Activated T-cell treated with anti-CD3 and anti-CD28 coated beads, Interleukin-2, amount 50 U/mL, for 24 hours (primary cell): ENCODE measurements at regions not wholly inside any gene's neighbourhood (a gene's known extent, or its start where the extent isn't known, plus 50 kb on each side); places are given as distances from the start of the nearest gene placed in this dataset.

Source experiments
- DNase-seq: peaks from one replicate; pipeline ENCODE4 v3.0.0-alpha.2; 2020
- H3K27ac Mint-ChIP-seq: 2 replicates; pipeline ENCODE4 v1.8.0; 2020; ENCODE audit warnings: mild to moderate bottlenecking, mixed read lengths
- H3K27me3 Mint-ChIP-seq: 2 replicates; pipeline ENCODE4 v1.8.0; 2020; ENCODE audit warnings: mixed read lengths
- H3K36me3 Mint-ChIP-seq: 2 replicates; pipeline ENCODE4 v1.8.0; 2020; ENCODE audit warnings: low read depth, mixed read lengths
- H3K4me1 Mint-ChIP-seq: 2 replicates; pipeline ENCODE4 v1.8.0; 2020; ENCODE audit warnings: low read depth, mixed read lengths
- H3K4me3 Mint-ChIP-seq: 2 replicates; pipeline ENCODE4 v1.8.0; 2020; ENCODE audit warnings: mild to moderate bottlenecking, moderate library complexity, mixed read lengths
- H3K9me3 Mint-ChIP-seq: 2 replicates; pipeline ENCODE4 v1.8.0; 2020; ENCODE audit warnings: mixed read lengths

GRCh38 chr1:96236156-96236739 lies 485.3 kb upstream of the PTBP2 start:
- Mint-ChIP-seq H3K27me3 (no peaks in the 10 kb centered on the region), H3K9me3 (no peaks in the 10 kb centered on the region), H3K36me3 (no peaks in the 10 kb centered on the region), H3K27ac (no peak overlapping the region), H3K4me1 (no peaks in the 10 kb centered on the region), H3K4me3 (no peak overlapping the region)
- no peak for DNase-seq

- H3K4me1 Mint-ChIP-seq = no peaks in the 10 kb centered on the region
- no peaks in the 10 kb centered on the region for H3K9me3 Mint-ChIP-seq
- no peak overlapping the region for H3K27ac Mint-ChIP-seq
- H3K36me3 Mint-ChIP-seq = no peaks in the 10 kb centered on the region
- no peaks in the 10 kb centered on the region for H3K27me3 Mint-ChIP-seq
- no peak for DNase-seq
- H3K4me3 Mint-ChIP-seq = no peak overlapping the region
These were observed 483.2 kb upstream of the PTBP2 start for GRCh38 chr1:96238426-96238825.

DNA sequence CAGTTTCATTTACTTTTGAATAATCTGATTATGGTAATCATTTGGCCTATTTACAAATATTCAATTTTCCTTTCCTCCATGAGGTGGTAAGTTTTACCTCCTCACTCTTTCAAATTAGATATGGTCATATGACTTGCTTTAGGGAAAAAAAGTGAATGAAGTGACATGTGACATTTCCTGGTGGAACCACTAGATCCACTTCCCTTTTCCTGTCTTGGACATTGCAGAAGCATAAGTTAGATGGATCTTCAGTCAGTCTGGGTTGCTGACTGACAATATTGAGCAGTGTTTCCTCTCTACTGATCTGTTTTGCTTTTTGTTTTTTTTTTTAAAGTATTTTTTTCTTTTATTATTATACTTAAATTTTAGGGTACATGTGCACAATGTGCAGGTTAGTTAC lies 481.1 kb upstream of the PTBP2 start:
- no peaks in the 10 kb centered on the region for H3K4me1 Mint-ChIP-seq
- no peak for DNase-seq
- no peaks in the 10 kb centered on the region for H3K36me3 Mint-ChIP-seq
- H3K27me3 Mint-ChIP-seq = no peaks in the 10 kb centered on the region
- no peak overlapping the region for H3K27ac Mint-ChIP-seq
- H3K4me3 Mint-ChIP-seq = no peak overlapping the region
- H3K9me3 Mint-ChIP-seq = no peaks in the 10 kb centered on the region

DNA sequence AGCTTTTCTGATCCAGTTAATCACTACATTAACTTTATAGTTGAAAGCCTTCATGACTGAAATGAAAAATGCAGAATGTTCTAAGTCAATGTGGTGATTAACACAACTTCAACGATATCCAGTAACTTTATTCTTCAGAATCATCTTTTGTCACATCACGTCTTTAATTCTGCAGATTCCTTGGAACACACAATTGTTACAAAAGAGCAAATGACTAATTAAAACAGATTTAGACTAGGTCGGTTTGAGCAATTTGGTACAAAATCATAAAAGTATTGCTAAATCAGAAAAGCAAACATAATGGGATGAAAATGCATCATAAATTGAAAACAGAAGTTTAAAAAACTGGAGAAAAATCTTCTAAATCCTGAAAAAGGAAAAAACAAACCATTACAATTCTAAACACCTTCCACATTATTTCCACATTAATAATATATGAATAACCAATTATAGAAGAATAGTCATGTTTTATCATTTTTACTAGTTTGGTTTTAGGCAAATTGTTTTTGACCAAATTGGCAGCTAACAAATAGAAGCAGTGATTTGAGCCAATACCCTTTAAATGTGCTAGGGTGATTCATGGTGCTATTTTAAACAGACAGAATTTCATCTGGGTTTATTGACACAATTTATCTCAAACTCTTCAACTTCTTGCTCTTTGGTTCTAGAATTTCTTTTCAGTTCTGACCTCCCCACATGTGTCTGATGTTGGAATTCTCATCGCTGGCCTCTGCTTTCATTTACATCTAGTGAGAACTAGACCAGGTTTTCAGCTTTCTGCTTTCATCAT lies 468.1 kb upstream of the PTBP2 start:
- Mint-ChIP-seq H3K4me1 (no peaks in the 10 kb centered on the region), H3K36me3 (no peaks in the 10 kb centered on the region), H3K27ac (no peak overlapping the region), H3K27me3 (no peaks in the 10 kb centered on the region), H3K9me3 (peaks cover 5% of the 10 kb centered on the region), H3K4me3 (no peak overlapping the region)
- no peak for DNase-seq

DNA sequence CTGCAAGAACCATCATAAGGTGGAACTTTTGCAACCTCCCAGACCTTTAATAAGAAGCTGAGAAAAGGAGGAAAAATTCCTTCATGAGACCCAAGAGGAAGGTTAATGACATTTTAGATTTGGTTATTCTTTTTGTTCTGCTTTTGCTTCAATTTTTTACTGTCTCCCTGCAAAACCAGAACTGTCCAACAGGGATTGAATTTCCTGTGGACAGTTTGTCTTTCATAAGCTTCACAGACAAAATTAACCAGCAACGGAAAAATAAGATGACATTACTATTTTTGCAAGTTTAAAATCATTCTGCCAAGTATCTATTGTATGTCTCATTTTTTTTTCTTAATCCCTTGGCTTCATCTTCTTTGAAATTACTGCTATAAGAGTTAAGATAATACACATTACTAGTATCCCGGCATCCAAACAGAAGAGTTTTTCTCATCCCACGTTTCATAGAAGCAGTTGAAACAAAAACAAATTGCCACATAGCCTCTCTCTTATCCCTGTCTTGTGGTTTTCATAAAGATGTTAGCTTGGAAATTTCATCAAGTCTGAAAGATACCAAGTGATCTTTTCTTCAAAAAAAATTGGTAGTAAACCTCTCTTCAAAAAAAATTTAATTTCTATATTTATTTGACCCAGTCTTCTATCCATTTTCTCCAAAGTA lies 465.3 kb upstream of the PTBP2 start:
- no peak overlapping the region for H3K4me3 Mint-ChIP-seq
- H3K27ac Mint-ChIP-seq = no peak overlapping the region
- DNase-seq = no peak
- no peaks in the 10 kb centered on the region for H3K4me1 Mint-ChIP-seq
- H3K9me3 Mint-ChIP-seq = peaks cover 5% of the 10 kb centered on the region
- H3K36me3 Mint-ChIP-seq = no peaks in the 10 kb centered on the region
- no peaks in the 10 kb centered on the region for H3K27me3 Mint-ChIP-seq

GRCh38 chr1:96259399-96259798 lies 462.2 kb upstream of the PTBP2 start:
- H3K4me1 Mint-ChIP-seq = no peaks in the 10 kb centered on the region

GRCh38 chr1:96281491-96281890 lies 440.1 kb upstream of the PTBP2 start:
- no peak overlapping the region for H3K27ac Mint-ChIP-seq
- DNase-seq = no peak
- peaks cover 24% of the 10 kb centered on the region for H3K9me3 Mint-ChIP-seq
- no peaks in the 10 kb centered on the region for H3K4me1 Mint-ChIP-seq
- H3K36me3 Mint-ChIP-seq = no peaks in the 10 kb centered on the region
- H3K4me3 Mint-ChIP-seq = no peak overlapping the region
- H3K27me3 Mint-ChIP-seq = no peaks in the 10 kb centered on the region

More at GRCh38 chr1:96259399-96259798, 462.2 kb upstream of the PTBP2 start:
- H3K4me3 Mint-ChIP-seq = no peak overlapping the region
- no peak for DNase-seq
- H3K9me3 Mint-ChIP-seq = no peaks in the 10 kb centered on the region
- H3K27ac Mint-ChIP-seq = no peak overlapping the region
- no peaks in the 10 kb centered on the region for H3K27me3 Mint-ChIP-seq
- no peaks in the 10 kb centered on the region for H3K36me3 Mint-ChIP-seq

GRCh38 chr1:96290033-96290432 lies 431.6 kb upstream of the PTBP2 start:
- H3K4me3 Mint-ChIP-seq = no peak overlapping the region
- H3K4me1 Mint-ChIP-seq = no peaks in the 10 kb centered on the region
- no peaks in the 10 kb centered on the region for H3K27me3 Mint-ChIP-seq
- no peak overlapping the region for H3K27ac Mint-ChIP-seq
- H3K36me3 Mint-ChIP-seq = no peaks in the 10 kb centered on the region
- DNase-seq = no peak
- H3K9me3 Mint-ChIP-seq = peaks cover 27% of the 10 kb centered on the region

- Mint-ChIP-seq H3K36me3 (no peaks in the 10 kb centered on the region), H3K27me3 (no peaks in the 10 kb centered on the region), H3K4me1 (no peaks in the 10 kb centered on the region), H3K4me3 (no peak overlapping the region), H3K9me3 (peaks cover 25% of the 10 kb centered on the region), H3K27ac (no peak overlapping the region)
- DNase-seq = no peak
These were observed 430.8 kb upstream of the PTBP2 start for GRCh38 chr1:96290801-96291200.

- Mint-ChIP-seq H3K4me3 (no peak overlapping the region), H3K36me3 (no peaks in the 10 kb centered on the region), H3K9me3 (peaks cover 18% of the 10 kb centered on the region), H3K27me3 (no peaks in the 10 kb centered on the region), H3K4me1 (no peaks in the 10 kb centered on the region), H3K27ac (no peak overlapping the region)
- DNase-seq = no peak
These were observed 430.1 kb upstream of the PTBP2 start for GRCh38 chr1:96291468-96291867.

GRCh38 chr1:96292141-96292540 lies 429.4 kb upstream of the PTBP2 start:
- no peak for DNase-seq
- no peak overlapping the region for H3K27ac Mint-ChIP-seq
- no peaks in the 10 kb centered on the region for H3K36me3 Mint-ChIP-seq
- no peak overlapping the region for H3K4me3 Mint-ChIP-seq
- no peaks in the 10 kb centered on the region for H3K4me1 Mint-ChIP-seq
- H3K9me3 Mint-ChIP-seq = peaks cover 12% of the 10 kb centered on the region
- H3K27me3 Mint-ChIP-seq = no peaks in the 10 kb centered on the region

DNA sequence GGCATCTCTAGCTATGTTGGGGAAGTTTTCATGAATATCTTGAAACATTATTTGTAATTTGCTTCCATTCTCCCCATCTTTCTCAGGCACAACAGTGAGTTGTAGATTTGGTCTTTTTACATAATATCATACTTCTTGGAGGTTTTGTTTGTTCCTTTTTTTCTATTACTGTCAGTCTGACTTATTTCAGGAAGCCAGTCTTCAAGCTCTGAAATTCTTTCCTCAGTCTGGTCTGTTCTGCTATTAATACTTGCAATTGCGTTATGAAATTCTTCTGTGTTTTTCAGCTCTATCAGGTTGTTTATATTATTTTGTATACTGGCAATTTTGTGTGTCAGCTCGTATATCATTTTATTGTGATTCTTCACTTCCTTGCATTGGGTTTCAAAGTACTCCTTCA lies 424.6 kb upstream of the PTBP2 start:
- Mint-ChIP-seq H3K27ac (no peak overlapping the region), H3K36me3 (no peaks in the 10 kb centered on the region), H3K9me3 (peaks cover 4% of the 10 kb centered on the region), H3K27me3 (no peaks in the 10 kb centered on the region), H3K4me1 (no peaks in the 10 kb centered on the region), H3K4me3 (no peak overlapping the region)
- DNase-seq = no peak

DNA sequence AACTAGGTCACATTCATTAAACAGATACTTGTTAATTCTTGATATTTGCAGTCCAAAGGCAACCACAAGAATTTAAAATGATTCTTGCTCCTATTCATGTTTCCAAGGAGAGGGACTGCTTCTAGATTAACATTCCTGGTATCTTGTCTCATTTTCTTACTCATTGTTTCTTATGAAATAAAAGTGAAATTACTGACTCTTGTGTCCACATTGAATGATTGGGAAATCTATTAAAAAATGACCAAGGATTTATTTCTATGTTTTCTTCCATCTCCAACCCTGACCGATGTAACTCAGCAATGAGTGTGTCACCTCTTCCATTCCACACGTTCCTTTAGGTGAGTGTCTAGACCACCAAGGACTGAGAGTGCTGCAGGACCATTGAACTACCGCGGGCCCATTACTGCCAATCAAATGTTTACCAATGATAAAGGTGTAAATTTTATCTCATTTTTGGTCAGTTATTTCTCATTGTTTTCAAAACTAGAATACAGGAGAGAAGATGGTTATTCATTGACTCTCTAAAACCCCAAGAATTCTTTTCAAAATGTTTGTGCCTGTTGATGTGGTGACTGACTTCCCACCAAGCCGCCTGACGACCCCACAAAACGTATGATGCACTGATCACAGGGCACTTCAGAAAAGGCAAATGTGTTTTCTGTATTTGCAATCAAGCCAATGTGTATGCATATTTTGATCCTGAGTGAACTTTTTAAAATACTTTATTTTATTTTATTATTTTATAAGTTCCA lies 414.6 kb upstream of the PTBP2 start:
- Mint-ChIP-seq H3K27ac (no peak overlapping the region), H3K4me1 (no peaks in the 10 kb centered on the region), H3K27me3 (no peaks in the 10 kb centered on the region), H3K36me3 (no peaks in the 10 kb centered on the region), H3K9me3 (peaks cover 2% of the 10 kb centered on the region), H3K4me3 (no peak overlapping the region)
- no peak for DNase-seq

- DNase-seq = no peak
- Mint-ChIP-seq H3K4me1 (no peaks in the 10 kb centered on the region), H3K36me3 (no peaks in the 10 kb centered on the region), H3K27me3 (no peaks in the 10 kb centered on the region), H3K9me3 (no peaks in the 10 kb centered on the region), H3K4me3 (no peak overlapping the region), H3K27ac (no peak overlapping the region)
These were observed 413.3 kb upstream of the PTBP2 start for GRCh38 chr1:96308314-96308713.

DNA sequence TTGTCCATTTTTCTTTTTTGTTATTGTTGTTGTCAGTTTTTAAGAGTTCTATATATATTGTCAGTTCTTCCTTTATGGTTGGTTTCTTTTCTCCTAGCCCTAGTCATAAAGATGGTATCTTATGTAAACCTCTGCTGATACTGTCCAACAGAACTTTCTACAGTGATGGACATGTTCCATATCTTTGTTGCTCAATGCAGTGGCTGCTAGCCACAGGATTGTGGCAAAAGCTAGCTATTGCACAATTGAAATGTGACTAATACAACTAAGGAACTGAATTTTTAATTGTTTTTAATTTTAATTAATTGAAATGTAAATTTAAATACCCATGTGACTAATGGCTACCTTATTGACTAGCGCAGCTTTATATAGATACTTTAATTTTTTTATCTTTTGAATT lies 411.8 kb upstream of the PTBP2 start:
- no peak overlapping the region for H3K27ac Mint-ChIP-seq
- no peak overlapping the region for H3K4me3 Mint-ChIP-seq
- no peaks in the 10 kb centered on the region for H3K36me3 Mint-ChIP-seq
- H3K9me3 Mint-ChIP-seq = peaks cover 2% of the 10 kb centered on the region
- no peak for DNase-seq
- H3K4me1 Mint-ChIP-seq = no peaks in the 10 kb centered on the region
- H3K27me3 Mint-ChIP-seq = no peaks in the 10 kb centered on the region
